SK-N-SH (cell line): ENCODE measurements at regions not wholly inside any gene's neighbourhood (a gene's known extent, or its start where the extent isn't known, plus 50 kb on each side); places are given as distances from the start of the nearest gene placed in this dataset.

Experiments
- CTCF ChIA-PET: fragments of 300-600, 350-600 bp; formaldehyde crosslinking; extraction: SDS; loops from one replicate; lab custom pipeline; 2021; lab: Yijun Ruan, JAX
- POLR2A ChIA-PET: fragments of 350-600 bp; sonication (Branson Sonifier 250); formaldehyde crosslinking; extraction: SDS; loops from one replicate; lab custom pipeline; 2020; ENCODE audit warnings: antibody characterized with exemption, inconsistent platforms; lab: Yijun Ruan, JAX
- DNase-seq: peaks from one replicate; pipeline ENCODE4 v3.0.0; 2012
- H2AFZ ChIP-seq: fragments of 200-600 bp; sonication (generic); 2 replicates; pipeline ENCODE4 v1.8.1; 2016; ENCODE audit warnings: antibody characterized with exemption, mild to moderate bottlenecking, low read depth
- H3F3A ChIP-seq: fragments of 200-600 bp; sonication (generic); replicated peaks from 2 replicates; pipeline ENCODE3; 2016; ENCODE audit warnings: antibody characterized with exemption, mild to moderate bottlenecking; ENCODE audit not compliant: insufficient read depth
- H3K27ac ChIP-seq, 2 experiments: fragments of 200-500 bp in 1 of 2; fragments of 200-600 bp in 1 of 2; sonication (Bioruptor generic) in 1 of 2; sonication (generic), shearing (Covaris generic) in 1 of 2; 2 replicates each; pipeline versions ENCODE4 v1.5.1 to v1.6.1; 2014 to 2016; ENCODE audit warnings: low read depth in 2 of 2, inconsistent platforms in 1 of 2, low read length in 1 of 2, mild to moderate bottlenecking in 1 of 2, mixed read lengths in 1 of 2
- H3K27me3 ChIP-seq: fragments of 200-600 bp; sonication (generic), shearing (Covaris generic); 2 replicates; pipeline ENCODE4 v1.6.1; 2016; ENCODE audit warnings: mixed run types; ENCODE audit not compliant: insufficient read depth
- H3K36me3 ChIP-seq, 2 experiments: fragments of 200-500 bp in 1 of 2; fragments of 200-600 bp in 1 of 2; sonication (Bioruptor generic) in 1 of 2; sonication (generic) in 1 of 2; replicated peaks in 1 of 2; 2 replicates each; pipeline versions ENCODE3 to v1.5.1; 2014 to 2016; ENCODE audit warnings: low read length in 1 of 2, mild to moderate bottlenecking in 1 of 2; ENCODE audit not compliant: insufficient read depth in 2 of 2, control insufficient read depth in 1 of 2
- H3K4me1 ChIP-seq, 2 experiments: fragments of 200-500 bp in 1 of 2; fragments of 200-600 bp in 1 of 2; sonication (Bioruptor generic) in 1 of 2; sonication (generic), shearing (Covaris generic) in 1 of 2; 2 replicates each; pipeline versions ENCODE4 v1.5.1 to v1.6.1; 2014 to 2016; ENCODE audit warnings: low read depth in 1 of 2, low read length in 1 of 2, mixed run types in 1 of 2; ENCODE audit not compliant: insufficient read depth in 2 of 2, control insufficient read depth in 1 of 2
- H3K4me2 ChIP-seq: fragments of 200-600 bp; sonication (generic), shearing (Covaris generic); 2 replicates; pipeline ENCODE4 v1.6.1; 2017; ENCODE audit warnings: mixed run types
- H3K4me3 ChIP-seq, 2 experiments: fragments of 200-500 bp in 1 of 2; fragments of 200-600 bp in 1 of 2; sonication (Bioruptor generic) in 1 of 2; sonication (generic), shearing (Covaris generic) in 1 of 2; 2 replicates each; pipeline versions ENCODE4 v1.5.1 to v1.8.1; 2014 to 2016; ENCODE audit warnings: low read depth in 2 of 2, inconsistent platforms in 1 of 2, low read length in 1 of 2, mild to moderate bottlenecking in 1 of 2, mixed read lengths in 1 of 2, moderate library complexity in 1 of 2
- H3K79me2 ChIP-seq: fragments of 200-600 bp; sonication (generic); 2 replicates; pipeline ENCODE4 v1.8.1; 2017; ENCODE audit warnings: mild to moderate bottlenecking; ENCODE audit not compliant: insufficient read depth
- H3K9ac ChIP-seq: fragments of 200-600 bp; sonication (generic); 2 replicates; pipeline ENCODE4 v1.6.1; 2017; ENCODE audit warnings: mixed run types
- H3K9me2 ChIP-seq: fragments of 200-600 bp; sonication (generic); 2 replicates; pipeline ENCODE4 v1.6.1; 2017; ENCODE audit warnings: mixed run types
- H3K9me3 ChIP-seq: fragments of 200-600 bp; sonication (generic); 2 replicates; pipeline ENCODE4 v1.6.1; 2017; ENCODE audit warnings: mixed run types, mild to moderate bottlenecking, moderate library complexity
- H4K20me1 ChIP-seq: fragments of 200-600 bp; sonication (generic); 2 replicates; pipeline ENCODE4 v1.6.1; 2017; ENCODE audit warnings: mild to moderate bottlenecking, mixed run types; ENCODE audit not compliant: insufficient read depth
- CHD2 ChIP-seq: fragments of 150-350 bp; IDR thresholded peaks from 2 replicates; pipeline ENCODE4 v1.6.1; 2018; ENCODE audit warnings: low read length; ENCODE audit not compliant: partially characterized antibody
- EP300 ChIP-seq, 2 experiments: IDR thresholded peaks; 2 replicates each; pipeline versions ENCODE4 v1.4.0 to v1.6.1; 2012; ENCODE audit warnings: borderline replicate concordance in 1 of 2, low read depth in 1 of 2, low read length in 1 of 2
- EZH2phosphoT487 ChIP-seq: fragments of 200-600 bp; sonication (generic); IDR thresholded peaks from 2 replicates; pipeline ENCODE4 v1.6.1; 2017; ENCODE audit warnings: low read depth, mixed run types, mild to moderate bottlenecking, antibody characterized with exemption, moderate library complexity, borderline replicate concordance
- FOSL2 ChIP-seq: IDR thresholded peaks from 2 replicates; pipeline ENCODE4 v1.4.0; 2012; ENCODE audit warnings: low read depth, mild to moderate bottlenecking, moderate library complexity, borderline replicate concordance
- FOXJ3 ChIP-seq: sonication (generic); formaldehyde crosslinking; IDR thresholded peaks from 2 replicates; pipeline ENCODE4 v1.5.1; 2020; ENCODE audit warnings: mild to moderate bottlenecking, missing genetic modification reagents
- JUND ChIP-seq: IDR thresholded peaks from 2 replicates; pipeline ENCODE4 v1.4.0; 2012
- MXI1 ChIP-seq: IDR thresholded peaks from 2 replicates; pipeline ENCODE4 v1.6.1; 2012; ENCODE audit warnings: mild to moderate bottlenecking, low read depth, low read length, improper control_type of control experiment
- NFIC ChIP-seq: IDR thresholded peaks from 2 replicates; pipeline ENCODE4 v1.4.0; 2012; ENCODE audit warnings: borderline replicate concordance
- NRF1 ChIP-seq: IDR thresholded peaks from 2 replicates; pipeline ENCODE4 v1.6.1; 2012; ENCODE audit warnings: low read depth, mild to moderate bottlenecking, low read length
- POLR2AphosphoS5 ChIP-seq: IDR thresholded peaks from 2 replicates; pipeline ENCODE4 v1.6.1; 2012; ENCODE audit warnings: low read depth, low read length
- RCOR1 ChIP-seq: fragments of 150-350 bp; IDR thresholded peaks from 2 replicates; pipeline ENCODE4 v1.6.1; 2017; ENCODE audit warnings: antibody characterized with exemption, low read length
- RFX5 ChIP-seq: IDR thresholded peaks from 2 replicates; pipeline ENCODE4 v1.6.1; 2012; ENCODE audit warnings: mild to moderate bottlenecking, improper control_type of control experiment, low read length
- RXRA ChIP-seq: IDR thresholded peaks from 2 replicates; pipeline ENCODE4 v1.4.0; 2012; ENCODE audit warnings: low read depth, mild to moderate bottlenecking, borderline replicate concordance
- SIN3A ChIP-seq: IDR thresholded peaks from 2 replicates; pipeline ENCODE4 v1.6.1; 2012; ENCODE audit warnings: low read depth, mild to moderate bottlenecking, low read length, moderate library complexity, borderline replicate concordance
- TAF1 ChIP-seq: IDR thresholded peaks from 2 replicates; pipeline ENCODE4 v1.6.1; 2012; ENCODE audit warnings: low read depth, mild to moderate bottlenecking, low read length, moderate library complexity, borderline replicate concordance
- TCF12 ChIP-seq: IDR thresholded peaks from 2 replicates; pipeline ENCODE4 v1.4.0; 2012
- TEAD4 ChIP-seq: IDR thresholded peaks from 2 replicates; pipeline ENCODE4 v1.4.0; 2012; ENCODE audit warnings: mild to moderate bottlenecking, borderline replicate concordance; ENCODE audit not compliant: insufficient read depth
- YY1 ChIP-seq: IDR thresholded peaks from 2 replicates; pipeline ENCODE4 v1.4.0; 2012; ENCODE audit warnings: low read depth, mild to moderate bottlenecking
- WGBS: methylation state at CpG from one replicate; pipeline ENCODE4 v1.1.6; 2017; ENCODE audit warnings: low lambda C conversion rate; 5-methylcytosine and 5-hydroxymethylcytosine counted together
- TF ChIP-seq, protein P1 (sequence below): IDR thresholded peaks from 2 replicates; pipeline ENCODE4 v1.4.0; 2012; ENCODE audit warnings: low read depth
- TF ChIP-seq, protein P2 (sequence below): fragments of 150-350 bp; IDR thresholded peaks from 2 replicates; pipeline ENCODE4 v1.6.1; 2016; ENCODE audit warnings: mild to moderate bottlenecking, low read depth, low read length
- TF ChIP-seq, protein P3 (sequence below): fragments of 200-600 bp; sonication (generic); IDR thresholded peaks from 2 replicates; pipeline ENCODE4 v1.6.1; 2017; ENCODE audit warnings: antibody characterized with exemption, mild to moderate bottlenecking, moderate library complexity
- TF ChIP-seq, protein P4 (sequence below): IDR thresholded peaks from 2 replicates; pipeline ENCODE4; 2012

DNA sequence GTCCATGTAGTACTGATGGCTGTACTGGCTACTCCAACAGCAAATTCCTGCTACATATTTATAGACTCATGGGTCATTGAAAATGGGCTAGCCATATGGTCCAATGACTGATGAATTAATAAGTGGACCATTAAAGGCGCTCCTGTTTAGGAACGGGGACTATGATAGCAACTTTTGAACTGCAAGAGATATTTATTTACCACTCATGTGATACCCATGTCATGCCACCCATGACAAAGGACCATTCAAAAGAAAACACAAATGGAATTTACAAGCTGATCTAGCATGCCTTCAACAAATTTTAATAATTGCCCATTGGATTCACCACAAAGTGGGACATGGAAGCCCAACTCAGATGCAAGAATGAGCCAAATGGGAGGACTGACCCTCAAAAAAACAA is 240.0 kb upstream of the GALNTL6 start:
- no peak for TF ChIP-seq TCF12
- TF ChIP-seq TAF1: no peak
- TF ChIP-seq, protein P1, sequence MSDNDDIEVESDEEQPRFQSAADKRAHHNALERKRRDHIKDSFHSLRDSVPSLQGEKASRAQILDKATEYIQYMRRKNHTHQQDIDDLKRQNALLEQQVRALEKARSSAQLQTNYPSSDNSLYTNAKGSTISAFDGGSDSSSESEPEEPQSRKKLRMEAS: no peak
- TF ChIP-seq, protein P2, sequence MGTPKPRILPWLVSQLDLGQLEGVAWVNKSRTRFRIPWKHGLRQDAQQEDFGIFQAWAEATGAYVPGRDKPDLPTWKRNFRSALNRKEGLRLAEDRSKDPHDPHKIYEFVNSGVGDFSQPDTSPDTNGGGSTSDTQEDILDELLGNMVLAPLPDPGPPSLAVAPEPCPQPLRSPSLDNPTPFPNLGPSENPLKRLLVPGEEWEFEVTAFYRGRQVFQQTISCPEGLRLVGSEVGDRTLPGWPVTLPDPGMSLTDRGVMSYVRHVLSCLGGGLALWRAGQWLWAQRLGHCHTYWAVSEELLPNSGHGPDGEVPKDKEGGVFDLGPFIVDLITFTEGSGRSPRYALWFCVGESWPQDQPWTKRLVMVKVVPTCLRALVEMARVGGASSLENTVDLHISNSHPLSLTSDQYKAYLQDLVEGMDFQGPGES: no peak
- no peak for TF ChIP-seq RCOR1
- no peak for TF ChIP-seq CHD2
- no peak for TF ChIP-seq SIN3A
- TF ChIP-seq NFIC: no peak
- TF ChIP-seq POLR2AphosphoS5: no peak
- TF ChIP-seq, protein P3, sequence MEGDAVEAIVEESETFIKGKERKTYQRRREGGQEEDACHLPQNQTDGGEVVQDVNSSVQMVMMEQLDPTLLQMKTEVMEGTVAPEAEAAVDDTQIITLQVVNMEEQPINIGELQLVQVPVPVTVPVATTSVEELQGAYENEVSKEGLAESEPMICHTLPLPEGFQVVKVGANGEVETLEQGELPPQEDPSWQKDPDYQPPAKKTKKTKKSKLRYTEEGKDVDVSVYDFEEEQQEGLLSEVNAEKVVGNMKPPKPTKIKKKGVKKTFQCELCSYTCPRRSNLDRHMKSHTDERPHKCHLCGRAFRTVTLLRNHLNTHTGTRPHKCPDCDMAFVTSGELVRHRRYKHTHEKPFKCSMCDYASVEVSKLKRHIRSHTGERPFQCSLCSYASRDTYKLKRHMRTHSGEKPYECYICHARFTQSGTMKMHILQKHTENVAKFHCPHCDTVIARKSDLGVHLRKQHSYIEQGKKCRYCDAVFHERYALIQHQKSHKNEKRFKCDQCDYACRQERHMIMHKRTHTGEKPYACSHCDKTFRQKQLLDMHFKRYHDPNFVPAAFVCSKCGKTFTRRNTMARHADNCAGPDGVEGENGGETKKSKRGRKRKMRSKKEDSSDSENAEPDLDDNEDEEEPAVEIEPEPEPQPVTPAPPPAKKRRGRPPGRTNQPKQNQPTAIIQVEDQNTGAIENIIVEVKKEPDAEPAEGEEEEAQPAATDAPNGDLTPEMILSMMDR: no peak
- TF ChIP-seq JUND: no peak
- no peak for TF ChIP-seq NRF1
- no peak for TF ChIP-seq MXI1
- no peak for TF ChIP-seq YY1
- Histone ChIP-seq H3F3A (no peaks in the 10 kb centered on the region), H3K9ac (no peak overlapping the region), H3K27ac (no peak overlapping the region), H3K4me1 (no peaks in the 10 kb centered on the region), H3K4me3 (no peak overlapping the region), H3K9me2 (no peaks in the 10 kb centered on the region), H3K4me2 (no peak overlapping the region), H3K27me3 (no peaks in the 10 kb centered on the region), H3K9me3 (no peaks in the 10 kb centered on the region), H2AFZ (no peak overlapping the region), H3K36me3 (no peaks in the 10 kb centered on the region), H3K79me2 (no peaks in the 10 kb centered on the region), H4K20me1 (no peaks in the 10 kb centered on the region)
- 42% methylated on average over 2 of the region's 2 CpGs for WGBS
- ChIA-PET POLR2A (no interaction called here), CTCF (no interaction called here)
- DNase-seq: no peak

DNA sequence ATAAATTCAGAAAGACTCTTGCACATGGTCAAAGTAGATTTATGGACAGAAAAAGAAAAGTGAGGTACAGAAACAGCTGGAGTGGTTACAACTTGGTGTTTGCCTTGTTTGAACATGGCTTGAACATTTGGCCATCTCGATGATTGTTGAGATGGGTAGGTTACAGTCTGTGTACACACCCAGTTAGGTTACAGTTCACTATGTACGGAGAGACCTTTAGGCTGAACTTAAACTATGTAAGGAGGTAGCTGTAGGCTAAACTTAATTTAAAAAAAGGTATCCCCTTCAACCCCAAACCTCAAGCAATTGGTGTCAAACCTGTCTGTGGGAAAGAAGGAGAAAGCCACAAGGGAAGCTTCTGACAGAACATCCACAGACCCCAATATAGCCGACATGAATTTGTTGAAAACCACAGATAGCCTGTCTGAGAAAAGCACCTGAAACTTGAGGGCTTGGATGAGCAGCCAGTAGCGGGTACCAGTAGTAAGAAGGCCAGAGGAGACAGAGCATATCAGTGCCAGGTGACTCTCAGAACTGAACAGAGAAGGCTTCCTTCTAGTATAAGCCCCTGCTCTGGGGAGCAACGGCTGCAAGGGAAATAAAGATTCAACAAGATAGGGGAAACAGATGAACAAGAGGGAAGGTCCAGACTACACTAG is 247.9 kb upstream of the GALNTL6 start:
- TF ChIP-seq EP300 (IDR thresholded peaks at IDR 0.05; ENCODE audit: borderline replicate concordance in 1 of 2, low read depth in 1 of 2, low read length in 1 of 2) (no peak), TEAD4 (no peak), MXI1 (no peak), FOSL2 (no peak), YY1 (no peak), FOXJ3 (CRISPR knock-in tag) (no peak), NFIC (no peak), EZH2phosphoT487 (no peak), RFX5 (no peak), RXRA (no peak)
- TF ChIP-seq, protein P1: no peak
- TF ChIP-seq, protein P4, sequence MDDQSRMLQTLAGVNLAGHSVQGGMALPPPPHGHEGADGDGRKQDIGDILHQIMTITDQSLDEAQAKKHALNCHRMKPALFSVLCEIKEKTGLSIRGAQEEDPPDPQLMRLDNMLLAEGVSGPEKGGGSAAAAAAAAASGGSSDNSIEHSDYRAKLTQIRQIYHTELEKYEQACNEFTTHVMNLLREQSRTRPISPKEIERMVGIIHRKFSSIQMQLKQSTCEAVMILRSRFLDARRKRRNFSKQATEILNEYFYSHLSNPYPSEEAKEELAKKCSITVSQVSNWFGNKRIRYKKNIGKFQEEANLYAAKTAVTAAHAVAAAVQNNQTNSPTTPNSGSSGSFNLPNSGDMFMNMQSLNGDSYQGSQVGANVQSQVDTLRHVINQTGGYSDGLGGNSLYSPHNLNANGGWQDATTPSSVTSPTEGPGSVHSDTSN: no peak
- CTCF ChIA-PET: interaction anchor here (1.1 kb wide), 1 partner anchor 11 kb away, joined by 3 read pairs; no protein-coding TSS in a partner anchor

More for the DNA sequence above, 247.9 kb upstream of the GALNTL6 start:
- Histone ChIP-seq H3K79me2 (no peaks in the 10 kb centered on the region), H3K36me3 (no peaks in the 10 kb centered on the region), H3K27ac (no peak overlapping the region), H2AFZ (no peak overlapping the region), H3K27me3 (no peaks in the 10 kb centered on the region), H3K4me2 (no peak overlapping the region), H3K4me3 (no peak overlapping the region), H3F3A (no peaks in the 10 kb centered on the region), H3K9ac (no peak overlapping the region), H3K4me1 (no peaks in the 10 kb centered on the region), H3K9me2 (no peaks in the 10 kb centered on the region), H3K9me3 (no peaks in the 10 kb centered on the region), H4K20me1 (no peaks in the 10 kb centered on the region)
- 12% methylated on average over 5 of the region's 5 CpGs for WGBS
- POLR2A ChIA-PET: no interaction called here
- no peak for DNase-seq
